Parathyroid adenoma (tissue), 2 donors: ENCODE measurements at regions not wholly inside any gene's neighbourhood (a gene's known extent, or its start where the extent isn't known, plus 50 kb on each side); places are given as distances from the start of the nearest gene placed in this dataset.

Source experiments
- H2AFZ ChIP-seq: fragments of 300-600 bp; sonication (generic); one replicate; pipeline ENCODE4 v1.7.0; 2017; ENCODE audit warnings: antibody characterized with exemption, mild to moderate bottlenecking
- H3K27ac ChIP-seq: fragments of 300-600 bp; sonication (generic); one replicate; pipeline ENCODE4 v1.7.0; 2017
- H3K27me3 ChIP-seq: fragments of 300-600 bp; sonication (generic); one replicate; pipeline ENCODE4 v1.7.0; 2017; ENCODE audit warnings: low read length; ENCODE audit not compliant: control insufficient read depth, insufficient read depth
- H3K36me3 ChIP-seq: fragments of 300-600 bp; sonication (generic); one replicate; pipeline ENCODE4 v1.7.0; 2017; ENCODE audit warnings: low read length; ENCODE audit not compliant: control insufficient read depth, insufficient read depth
- H3K4me1 ChIP-seq: fragments of 300-600 bp; sonication (generic); one replicate; pipeline ENCODE4 v1.7.0; 2017; ENCODE audit warnings: control low read depth
- H3K4me2 ChIP-seq: fragments of 300-600 bp; sonication (generic); one replicate; pipeline ENCODE4 v1.7.0; 2017; ENCODE audit warnings: low read length
- H3K4me3 ChIP-seq: fragments of 300-600 bp; sonication (generic); one replicate; pipeline ENCODE4 v1.7.0; 2017; ENCODE audit warnings: low read depth, low read length
- H3K79me2 ChIP-seq: fragments of 300-600 bp; sonication (generic); one replicate; pipeline ENCODE4 v1.7.0; 2017; ENCODE audit warnings: control low read depth
- H3K9ac ChIP-seq: fragments of 300-600 bp; sonication (generic); one replicate; pipeline ENCODE4 v1.7.0; 2017; ENCODE audit warnings: mild to moderate bottlenecking
- H3K9me3 ChIP-seq: fragments of 300-600 bp; sonication (generic); one replicate; pipeline ENCODE4 v1.7.0; 2017; ENCODE audit warnings: low read length; ENCODE audit not compliant: control insufficient read depth
- CTCF ChIP-seq: fragments of 300-600 bp; sonication (generic); IDR thresholded peaks from one replicate; pipeline ENCODE4 v1.7.0; 2017; ENCODE audit warnings: antibody characterized with exemption, mild to moderate bottlenecking
- donor health status: primary hyperparathyroidism.

GRCh38 chr2:143909577-143910353, 610.2 kb downstream of the ZEB2 start:
- H3K27ac ChIP-seq, result no peak overlapping the region
- no peak overlapping the region for H2AFZ ChIP-seq
- no peak overlapping the region for H3K9ac ChIP-seq
- H3K4me3 ChIP-seq, result no peak overlapping the region
- H3K4me1 ChIP-seq, result no peaks in the 10 kb centered on the region
- no peaks in the 10 kb centered on the region for H3K27me3 ChIP-seq
- no peak overlapping the region for H3K4me2 ChIP-seq
- H3K79me2 ChIP-seq, result no peaks in the 10 kb centered on the region
- H3K9me3 ChIP-seq, result no peaks in the 10 kb centered on the region
- TF ChIP-seq CTCF, result no peak
- H3K36me3 ChIP-seq, result no peaks in the 10 kb centered on the region

GRCh38 chr2:143908843-143909242, 611.1 kb downstream of the ZEB2 start:
- Histone ChIP-seq H3K4me1 (no peaks in the 10 kb centered on the region), H3K27me3 (no peaks in the 10 kb centered on the region), H3K9ac (no peak overlapping the region), H2AFZ (no peak overlapping the region), H3K9me3 (no peaks in the 10 kb centered on the region), H3K27ac (no peak overlapping the region), H3K4me3 (no peak overlapping the region), H3K4me2 (no peak overlapping the region), H3K79me2 (no peaks in the 10 kb centered on the region), H3K36me3 (no peaks in the 10 kb centered on the region)
- TF ChIP-seq CTCF, result no peak

GRCh38 chr2:143907801-143908200, 612.1 kb downstream of the ZEB2 start:
- no peak overlapping the region for H3K4me2 ChIP-seq
- no peaks in the 10 kb centered on the region for H3K9me3 ChIP-seq
- no peak for TF ChIP-seq CTCF
- H3K9ac ChIP-seq, result no peak overlapping the region
- H3K36me3 ChIP-seq, result no peaks in the 10 kb centered on the region
- H3K27me3 ChIP-seq, result no peaks in the 10 kb centered on the region
- H2AFZ ChIP-seq, result no peak overlapping the region
- H3K4me1 ChIP-seq, result no peaks in the 10 kb centered on the region
- H3K4me3 ChIP-seq, result no peak overlapping the region
- H3K79me2 ChIP-seq, result no peaks in the 10 kb centered on the region
- H3K27ac ChIP-seq, result no peak overlapping the region

- no peak for TF ChIP-seq CTCF
- H3K4me3 ChIP-seq, result no peak overlapping the region
- no peaks in the 10 kb centered on the region for H3K9me3 ChIP-seq
- no peak overlapping the region for H3K9ac ChIP-seq
- H3K36me3 ChIP-seq, result no peaks in the 10 kb centered on the region
- no peaks in the 10 kb centered on the region for H3K79me2 ChIP-seq
- H3K27me3 ChIP-seq, result no peaks in the 10 kb centered on the region
- no peaks in the 10 kb centered on the region for H3K4me1 ChIP-seq
- no peak overlapping the region for H3K4me2 ChIP-seq
- H2AFZ ChIP-seq, result no peak overlapping the region
- H3K27ac ChIP-seq, result no peak overlapping the region
Observed at GRCh38 chr2:143906850-143907249, 613.1 kb downstream of the ZEB2 start.

- Histone ChIP-seq H3K9me3 (no peaks in the 10 kb centered on the region), H3K4me2 (no peak overlapping the region), H3K27ac (no peak overlapping the region), H3K27me3 (no peaks in the 10 kb centered on the region), H2AFZ (no peak overlapping the region), H3K36me3 (no peaks in the 10 kb centered on the region), H3K4me3 (no peak overlapping the region), H3K79me2 (no peaks in the 10 kb centered on the region), H3K9ac (no peak overlapping the region), H3K4me1 (no peaks in the 10 kb centered on the region)
- no peak for TF ChIP-seq CTCF
Observed at GRCh38 chr2:143905587-143905986, 614.3 kb downstream of the ZEB2 start.
